H1 (cell line): ENCODE measurements at regions not wholly inside any gene's neighbourhood (a gene's known extent, or its start where the extent isn't known, plus 50 kb on each side); places are given as distances from the start of the nearest gene placed in this dataset.

Experiments used
- CTCF ChIA-PET: fragments of 300-600 bp; sonication (Branson Sonifier 250); formaldehyde crosslinking; loops from one replicate; lab custom pipeline; 2021; ENCODE audit not compliant: partially characterized antibody; lab: Charles Lee
- POLR2A ChIA-PET: fragments of 300-600 bp; sonication (Branson Sonifier 250); formaldehyde crosslinking; loops from one replicate; lab custom pipeline; 2021; ENCODE audit warnings: inconsistent platforms; ENCODE audit not compliant: partially characterized antibody; lab: Charles Lee
- DNase-seq, 2 experiments: peaks; one replicate each; pipeline versions ENCODE4 v3.0.0 to v3.0.0-alpha.2; 2010 to 2022; ENCODE audit warnings: low spot score in 2 of 2, low read depth in 1 of 2, mixed read lengths in 1 of 2
- FAIRE-seq: peaks from 2 replicates; lab custom pipeline; 2011; peaks lifted over from hg19 to GRCh38; lab: Jason Lieb, UNC
- H2AFZ ChIP-seq: 2 replicates; pipeline ENCODE4 v1.8.1; 2012; ENCODE audit warnings: low read length, inconsistent platforms
- H2AK5ac ChIP-seq: 2 replicates; pipeline ENCODE4 v1.6.1; 2013; ENCODE audit warnings: low read depth, low read length
- H2BK120ac ChIP-seq: replicated peaks from 2 replicates; pipeline ENCODE3; 2013; ENCODE audit warnings: low read depth, low read length, inconsistent platforms
- H2BK12ac ChIP-seq: 2 replicates; pipeline ENCODE4 v1.6.1; 2013; ENCODE audit warnings: low read depth, low read length
- H2BK15ac ChIP-seq: 2 replicates; pipeline ENCODE4 v1.6.1; 2013; ENCODE audit warnings: low read length
- H2BK20ac ChIP-seq: 2 replicates; pipeline ENCODE4 v1.6.1; 2013; ENCODE audit warnings: low read length
- H2BK5ac ChIP-seq: 2 replicates; pipeline ENCODE4 v1.6.1; 2013; ENCODE audit warnings: low read depth, low read length
- H3K14ac ChIP-seq: 2 replicates; pipeline ENCODE4 v1.6.1; 2013; ENCODE audit warnings: inconsistent platforms; ENCODE audit not compliant: insufficient read length
- H3K18ac ChIP-seq: 2 replicates; pipeline ENCODE4 v1.6.1; 2013; ENCODE audit warnings: low read length; ENCODE audit errors: extremely low read depth
- H3K23ac ChIP-seq: 2 replicates; pipeline ENCODE4 v1.6.1; 2013; ENCODE audit warnings: inconsistent platforms; ENCODE audit not compliant: insufficient read length
- H3K23me2 ChIP-seq: 2 replicates; pipeline ENCODE4 v1.6.1; 2013; ENCODE audit warnings: low read depth, low read length
- H3K27ac ChIP-seq: 2 replicates; pipeline ENCODE4 v1.6.1; 2011; ENCODE audit warnings: low read depth, low read length, inconsistent platforms
- H3K27me3 ChIP-seq, 4 experiments: replicated peaks in 1 of 4; 1 replicate in 1 of 4; 2 replicates in 3 of 4; pipeline versions ENCODE4 v1.6.1 to v1.8.1; 2011 to 2013; ENCODE audit warnings: low read length in 3 of 4, mild to moderate bottlenecking in 3 of 4, inconsistent platforms in 2 of 4, mixed read lengths in 2 of 4, moderate library complexity in 1 of 4; ENCODE audit not compliant: control insufficient read depth in 3 of 4, insufficient read depth in 3 of 4; ENCODE audit errors: extremely low read depth in 1 of 4
- H3K36me3 ChIP-seq, 4 experiments: 2 replicates each; pipeline versions ENCODE4 v1.6.1 to v1.8.1; 2011 to 2013; ENCODE audit warnings: mild to moderate bottlenecking in 4 of 4, low read length in 3 of 4, moderate library complexity in 2 of 4, control low read depth in 1 of 4, inconsistent platforms in 1 of 4; ENCODE audit not compliant: insufficient read depth in 4 of 4, control insufficient read depth in 2 of 4
- H3K4ac ChIP-seq: replicated peaks from 2 replicates; pipeline ENCODE3; 2013; ENCODE audit warnings: low read length, low read depth, mixed read lengths, inconsistent platforms; ENCODE audit not compliant: insufficient read length
- H3K4me1 ChIP-seq, 4 experiments: replicated peaks in 1 of 4; 1 replicate in 1 of 4; 2 replicates in 3 of 4; pipeline versions ENCODE4 v1.6.1 to v1.8.1; 2011 to 2013; ENCODE audit warnings: low read length in 3 of 4, inconsistent platforms in 2 of 4, mixed read lengths in 1 of 4; ENCODE audit not compliant: insufficient read depth in 4 of 4, control insufficient read depth in 3 of 4
- H3K4me2 ChIP-seq, 2 experiments: 2 replicates each; pipeline versions ENCODE4 v1.6.1 to v1.8.1; 2011 to 2013; ENCODE audit warnings: low read depth in 2 of 2, low read length in 2 of 2, control low read depth in 1 of 2, inconsistent platforms in 1 of 2, mild to moderate bottlenecking in 1 of 2; ENCODE audit not compliant: insufficient read depth in 1 of 2
- H3K4me3 ChIP-seq, 4 experiments: fragments of 200-600, 300-600 bp in 1 of 4; sonication (generic), shearing (Covaris generic), sonication (Bioruptor Twin) in 1 of 4; 2 replicates each; pipeline versions ENCODE4 v1.5.1 to v1.8.1; 2011 to 2016; ENCODE audit warnings: low read length in 4 of 4, low read depth in 3 of 4, control low read depth in 2 of 4, inconsistent platforms in 2 of 4, mild to moderate bottlenecking in 2 of 4, mixed read lengths in 1 of 4, moderate library complexity in 1 of 4; ENCODE audit not compliant: insufficient read depth in 2 of 4; ENCODE audit errors: extremely low read depth in 1 of 4
- H3K56ac ChIP-seq: replicated peaks from 2 replicates; pipeline ENCODE3; 2013; ENCODE audit warnings: low read depth, mild to moderate bottlenecking, mixed read lengths, low read length, inconsistent platforms; ENCODE audit not compliant: insufficient read length
- H3K79me1 ChIP-seq: 2 replicates; pipeline ENCODE4 v1.6.1; 2013; ENCODE audit warnings: low read depth, low read length, control low read depth
- H3K79me2 ChIP-seq, 2 experiments: 2 replicates each; pipeline versions ENCODE4 v1.6.1 to v1.8.1; 2012 to 2013; ENCODE audit warnings: low read length in 2 of 2, mild to moderate bottlenecking in 2 of 2, inconsistent platforms in 1 of 2; ENCODE audit not compliant: insufficient read depth in 2 of 2, control insufficient read depth in 1 of 2
- H3K9ac ChIP-seq, 4 experiments: replicated peaks in 1 of 4; 1 replicate in 1 of 4; 2 replicates in 3 of 4; pipeline versions ENCODE4 v1.6.1 to v1.8.1; 2011 to 2013; ENCODE audit warnings: low read depth in 3 of 4, low read length in 3 of 4, control low read depth in 2 of 4, mild to moderate bottlenecking in 2 of 4, moderate library complexity in 2 of 4, inconsistent platforms in 1 of 4; ENCODE audit errors: extremely low read depth in 1 of 4
- H3K9me3 ChIP-seq, 2 experiments: 2 replicates each; pipeline versions ENCODE4 v1.6.1 to v1.8.1; 2012 to 2013; ENCODE audit warnings: mild to moderate bottlenecking in 2 of 2, moderate library complexity in 2 of 2, control low read depth in 1 of 2, inconsistent platforms in 1 of 2, low read depth in 1 of 2, low read length in 1 of 2, mixed read lengths in 1 of 2; ENCODE audit not compliant: insufficient read depth in 2 of 2
- H4K20me1 ChIP-seq, 2 experiments: replicated peaks in 1 of 2; 2 replicates each; pipeline versions ENCODE3 to v1.8.1; 2011 to 2013; ENCODE audit warnings: inconsistent platforms in 2 of 2, low read length in 2 of 2, mild to moderate bottlenecking in 1 of 2; ENCODE audit not compliant: insufficient read depth in 2 of 2, control insufficient read depth in 1 of 2
- H4K5ac ChIP-seq: 2 replicates; pipeline ENCODE4 v1.6.1; 2013; ENCODE audit warnings: low read length, low read depth, mixed read lengths, inconsistent platforms; ENCODE audit not compliant: insufficient read length
- H4K8ac ChIP-seq: 2 replicates; pipeline ENCODE4 v1.8.0; 2013; ENCODE audit warnings: mild to moderate bottlenecking, moderate library complexity, low read length, inconsistent platforms; ENCODE audit not compliant: insufficient read depth; ENCODE audit errors: extremely low read depth
- H4K91ac ChIP-seq: replicated peaks from 2 replicates; pipeline ENCODE3; 2013; ENCODE audit warnings: low read length, mixed read lengths, inconsistent platforms; ENCODE audit not compliant: insufficient read length
- BRCA1 ChIP-seq: IDR thresholded peaks from 2 replicates; pipeline ENCODE4 v1.6.1; 2012; ENCODE audit warnings: low read depth, low read length, improper control_type of control experiment
- CREB1 ChIP-seq: IDR thresholded peaks from 2 replicates; pipeline ENCODE4 v1.6.1; 2012; ENCODE audit warnings: inconsistent platforms
- KDM5A ChIP-seq: fragments of 200-600 bp; IDR thresholded peaks from 2 replicates; pipeline ENCODE4 v1.7.1; 2012; ENCODE audit warnings: mild to moderate bottlenecking, low read length, inconsistent platforms, mixed read lengths
- SRF ChIP-seq: IDR thresholded peaks from 2 replicates; pipeline ENCODE4 v1.6.1; 2011; ENCODE audit warnings: mild to moderate bottlenecking, low read depth, low read length, moderate library complexity
- TAF7 ChIP-seq: optimal IDR thresholded peaks from 2 replicates; pipeline ENCODE3; 2011; ENCODE audit warnings: low read depth, mild to moderate bottlenecking, inconsistent platforms, low read length, moderate library complexity, borderline replicate concordance
- WGBS, 2 experiments: shearing (Covaris generic) in 1 of 2; methylation state at CpG; one replicate each; pipeline versions ENCODE4 v1.1.6 to v1.1.7; 2013 to 2015; ENCODE audit warnings: low lambda C conversion rate in 2 of 2, mixed read lengths in 2 of 2, inconsistent platforms in 1 of 2, low coverage in 1 of 2, missing lambda C conversion rate in 1 of 2; ENCODE audit not compliant: insufficient replicate concordance in 2 of 2, insufficient coverage in 1 of 2, insufficient read length in 1 of 2; ENCODE audit errors: extremely low coverage in 1 of 2, missing lambda C conversion rate in 1 of 2; 5-methylcytosine and 5-hydroxymethylcytosine counted together

GRCh38 chr13:111506125-111506524 is 185.7 kb downstream of the TEX29 start:
- Histone ChIP-seq H3K79me1 (no peaks in the 10 kb centered on the region), H2AK5ac (no peak overlapping the region), H3K23me2 (0 out of 2 replicates have a peak, but pooled peaks cover under 1% of the 10 kb centered on the region), H2AFZ (no peak overlapping the region), H4K20me1 (peaks cover 0 to under 1% of the 10 kb centered on the region in 2 experiments), H4K91ac (no peak overlapping the region), H3K4me1 (no peaks in the 10 kb centered on the region), H2BK120ac (no peak overlapping the region), H3K4ac (no peak overlapping the region), H3K27me3 (no peaks in the 10 kb centered on the region), H3K4me3 (no peak overlapping the region), H3K9ac (no peak overlapping the region), H3K36me3 (no peaks in the 10 kb centered on the region), H2BK5ac (no peak overlapping the region), H3K23ac (no peak overlapping the region), H4K8ac (no peak overlapping the region), H3K4me2 (no peak overlapping the region), H2BK15ac (no peak overlapping the region), H3K79me2 (no peaks in the 10 kb centered on the region), H3K27ac (no peak overlapping the region), H4K5ac (no peak overlapping the region), H3K14ac (no peak overlapping the region), H2BK20ac (no peak overlapping the region), H3K9me3 (peaks cover 14 to 20% of the 10 kb centered on the region in 2 experiments), H3K18ac (no peak overlapping the region), H3K56ac (no peak overlapping the region), H2BK12ac (no peak overlapping the region)
- DNase-seq (no peak), FAIRE-seq (no peak)
- 76% methylated on average over 6 of the region's 6 CpGs; no CpG with 5 or more reads in 1 of the 2 experiments for WGBS, 2 experiments
- POLR2A ChIA-PET, result no interaction called here
- CTCF ChIA-PET, result interaction anchor here (0.6 to 5.2 kb wide), 19 partner anchors 14 to 938 kb away, joined by 3 to 47 read pairs (median 6); no protein-coding TSS in a partner anchor
- TF ChIP-seq SRF (no peak), BRCA1 (no peak), KDM5A (no peak), CREB1 (no peak), TAF7 (no peak)
